IMR-90 (cell line): ENCODE measurements at regions not wholly inside any gene's neighbourhood (a gene's known extent, or its start where the extent isn't known, plus 50 kb on each side); places are given as distances from the start of the nearest gene placed in this dataset.

Experiments
- ATAC-seq: fragments of 200-7000 bp; cut with Tn5 transposase; 2 replicates; pipeline ENCODE4 v1.9.1; 2020; ENCODE audit warnings: low read depth, mild to moderate bottlenecking, moderate library complexity
- BruUV-seq: library from RNA; stranded (reverse); fragments of 400-500 nt; replicated peaks from 2 replicates; lab custom pipeline; 2021; lab: Mats Ljungman, UMichigan
- CTCF ChIA-PET: fragments of 300-600 bp; formaldehyde crosslinking; extraction: SDS; loops from one replicate; lab custom pipeline; 2021; ENCODE audit warnings: antibody characterized with exemption; lab: Yijun Ruan, JAX
- POLR2A ChIA-PET: fragments of 300-600 bp; sonication (Branson Sonifier 250); formaldehyde crosslinking; loops from one replicate; lab custom pipeline; 2022; ENCODE audit warnings: antibody characterized with exemption; ENCODE audit not compliant: unreplicated experiment; lab: Charles Lee
- DNase-seq: peaks from one replicate; pipeline ENCODE4 v3.0.0; 2013
- H2AFZ ChIP-seq: replicated peaks from 2 replicates; pipeline ENCODE3; 2013; ENCODE audit warnings: low read length, mild to moderate bottlenecking; ENCODE audit not compliant: poor library complexity
- H2AK5ac ChIP-seq: 2 replicates; pipeline ENCODE4 v1.6.1; 2013; ENCODE audit warnings: low read depth, low read length, inconsistent platforms
- H2AK9ac ChIP-seq: replicated peaks from 2 replicates; pipeline ENCODE3; 2013; ENCODE audit warnings: mild to moderate bottlenecking, low read depth, low read length, moderate library complexity; ENCODE audit not compliant: poor library complexity
- H2BK120ac ChIP-seq: 2 replicates; pipeline ENCODE4 v1.6.1; 2013; ENCODE audit warnings: low read depth, low read length, inconsistent platforms
- H2BK15ac ChIP-seq: 3 replicates; pipeline ENCODE4 v1.6.1; 2013; ENCODE audit warnings: low read depth, low read length, inconsistent platforms
- H2BK20ac ChIP-seq: 2 replicates; pipeline ENCODE4 v1.6.1; 2013; ENCODE audit warnings: low read depth, mild to moderate bottlenecking, inconsistent platforms, low read length, moderate library complexity
- H2BK5ac ChIP-seq: 2 replicates; pipeline ENCODE4 v1.6.1; 2013; ENCODE audit warnings: mild to moderate bottlenecking, low read depth, low read length, inconsistent platforms; ENCODE audit not compliant: poor library complexity, severe bottlenecking
- H3K14ac ChIP-seq: replicated peaks from 2 replicates; pipeline ENCODE4 v1.6.1; 2013; ENCODE audit warnings: low read depth, low read length, inconsistent platforms
- H3K18ac ChIP-seq: 2 replicates; pipeline ENCODE4 v1.6.1; 2013; ENCODE audit warnings: low read depth, low read length, control low read depth
- H3K23ac ChIP-seq: 2 replicates; pipeline ENCODE4 v1.6.1; 2013; ENCODE audit warnings: low read depth, low read length, inconsistent platforms
- H3K27ac ChIP-seq: 2 replicates; pipeline ENCODE4 v1.5.1; 2013; ENCODE audit warnings: mild to moderate bottlenecking, control low read depth, low read length; ENCODE audit not compliant: insufficient read depth
- H3K27me3 ChIP-seq: 2 replicates; pipeline ENCODE4 v1.6.1; 2013; ENCODE audit warnings: low read length; ENCODE audit not compliant: control insufficient read depth, insufficient read depth
- H3K36me3 ChIP-seq: 2 replicates; pipeline ENCODE4 v1.6.1; 2013; ENCODE audit warnings: low read length, mixed read lengths; ENCODE audit not compliant: control insufficient read depth, insufficient read depth
- H3K4ac ChIP-seq: 2 replicates; pipeline ENCODE4 v1.6.1; 2013; ENCODE audit warnings: low read depth, low read length, inconsistent platforms
- H3K4me1 ChIP-seq: 2 replicates; pipeline ENCODE4 v1.6.1; 2013; ENCODE audit warnings: low read length, mixed read lengths; ENCODE audit not compliant: control insufficient read depth, insufficient read depth
- H3K4me2 ChIP-seq: 2 replicates; pipeline ENCODE4 v1.6.1; 2013; ENCODE audit warnings: low read depth, mild to moderate bottlenecking, control low read depth, low read length, moderate library complexity
- H3K4me3 ChIP-seq: 2 replicates; pipeline ENCODE4 v1.5.1; 2013; ENCODE audit warnings: low read depth, mild to moderate bottlenecking, control low read depth, low read length, moderate library complexity; ENCODE audit not compliant: insufficient read depth
- H3K56ac ChIP-seq: 2 replicates; pipeline ENCODE4 v1.6.1; 2013; ENCODE audit warnings: low read length, inconsistent platforms; ENCODE audit not compliant: insufficient read depth; ENCODE audit errors: extremely low read depth
- H3K79me1 ChIP-seq, 2 experiments: 2 replicates each; pipeline ENCODE4 v1.6.1; 2013; ENCODE audit warnings: low read length in 2 of 2, inconsistent platforms in 1 of 2, low read depth in 1 of 2
- H3K9ac ChIP-seq: 2 replicates; pipeline ENCODE4 v1.6.1; 2013; ENCODE audit warnings: low read depth, low read length, control low read depth
- H3K9me1 ChIP-seq: 2 replicates; pipeline ENCODE4 v1.6.1; 2013; ENCODE audit warnings: low read length, inconsistent platforms; ENCODE audit not compliant: insufficient read depth
- H3K9me3 ChIP-seq: 2 replicates; pipeline ENCODE4 v1.6.1; 2013; ENCODE audit warnings: low read length; ENCODE audit not compliant: control insufficient read depth, insufficient read depth
- H4K20me1 ChIP-seq: 2 replicates; pipeline ENCODE4 v1.6.1; 2013; ENCODE audit warnings: low read length, inconsistent platforms; ENCODE audit not compliant: insufficient read depth
- H4K5ac ChIP-seq: 2 replicates; pipeline ENCODE4 v1.6.1; 2013; ENCODE audit warnings: mild to moderate bottlenecking, low read depth, low read length, control low read depth
- H4K8ac ChIP-seq, 2 experiments: 2 replicates each; pipeline ENCODE4 v1.6.1; 2013; ENCODE audit warnings: low read depth in 2 of 2, low read length in 2 of 2, control low read depth in 1 of 2, inconsistent platforms in 1 of 2
- H4K91ac ChIP-seq: 2 replicates; pipeline ENCODE4 v1.6.1; 2013; ENCODE audit warnings: low read depth, low read length, inconsistent platforms; ENCODE audit not compliant: insufficient read depth
- BHLHE40 ChIP-seq: fragments of 150-350 bp; IDR thresholded peaks from 2 replicates; pipeline ENCODE4 v1.6.1; 2016; ENCODE audit warnings: mild to moderate bottlenecking, low read depth, low read length
- CHD1 ChIP-seq: IDR thresholded peaks from 2 replicates; pipeline ENCODE4 v1.6.1; 2012; ENCODE audit warnings: low read depth, low read length, improper control_type of control experiment
- FOS ChIP-seq: fragments of 150-350 bp; IDR thresholded peaks from 2 replicates; pipeline ENCODE4 v1.6.1; 2016; ENCODE audit warnings: low read depth, low read length
- MAFK ChIP-seq: IDR thresholded peaks from 2 replicates; pipeline ENCODE4 v1.6.1; 2012; ENCODE audit warnings: low read depth, low read length, improper control_type of control experiment
- MXI1 ChIP-seq: IDR thresholded peaks from 2 replicates; pipeline ENCODE4 v1.6.1; 2012; ENCODE audit warnings: low read depth, mild to moderate bottlenecking, low read length, moderate library complexity, borderline replicate concordance
- NFE2L2 ChIP-seq: fragments of 150-350 bp; IDR thresholded peaks from 2 replicates; pipeline ENCODE4 v1.6.1; 2016; ENCODE audit warnings: low read depth, mild to moderate bottlenecking, low read length
- POLR2A ChIP-seq: IDR thresholded peaks from 2 replicates; pipeline ENCODE4 v1.6.1; 2012; ENCODE audit warnings: mild to moderate bottlenecking, low read depth, low read length
- RAD21 ChIP-seq: IDR thresholded peaks from 2 replicates; pipeline ENCODE4 v1.6.1; 2012; ENCODE audit warnings: low read length, improper control_type of control experiment
- dilution Hi-C: fragments of 300-500 bp; cut with HindIII; formaldehyde crosslinking; loops from one replicate; pipeline ENCODE4 v1.14.3; 2018; ENCODE audit warnings: low sequenced_read_pairs; ENCODE audit not compliant: unreplicated experiment
- in situ Hi-C: fragments of 300-500 bp; cut with MboI; formaldehyde crosslinking; loops from 3 replicates; pipeline ENCODE4 v1.14.3; 2019; ENCODE audit warnings: low sequenced_read_pairs, inconsistent platforms, mixed read lengths
- intact Hi-C: fragments of 100-400 bp; cut with micrococcal nuclease; formaldehyde crosslinking; loops from 2 replicates; pipeline ENCODE4 v1.10.0; 2022
- TF ChIP-seq, protein P1 (sequence below): conservative IDR thresholded peaks from 2 replicates; pipeline ENCODE4 v1.5.1; 2012; ENCODE audit warnings: mild to moderate bottlenecking, low read depth, low read length, improper control_type of control experiment

DNA sequence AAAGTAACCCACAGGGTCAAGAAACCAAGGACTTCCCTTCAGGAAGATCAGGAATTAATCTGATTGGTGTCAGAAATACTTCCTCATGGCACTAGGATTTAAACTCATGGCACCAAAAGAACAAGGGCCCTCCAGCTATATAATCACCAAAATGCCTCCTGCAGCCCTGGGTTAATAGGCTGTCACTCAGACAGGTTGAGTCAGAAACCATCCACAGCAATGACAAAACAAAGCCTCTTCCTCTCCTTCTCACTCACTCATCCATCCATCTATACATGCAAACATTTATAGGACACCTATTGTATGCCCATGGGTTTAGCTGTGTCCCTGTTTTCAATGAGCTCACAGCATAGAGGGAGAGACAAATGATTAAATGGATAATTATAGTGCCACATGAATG lies 62.5 kb upstream of the SPOCK1 start:
- H4K20me1 ChIP-seq = no peaks in the 10 kb centered on the region
- TF ChIP-seq FOS (no peak), POLR2A (no peak), BHLHE40 (no peak), NFE2L2 (no peak), RAD21 (no peak), MAFK (no peak), MXI1 (no peak), CHD1 (no peak)
- TF ChIP-seq, protein P1, sequence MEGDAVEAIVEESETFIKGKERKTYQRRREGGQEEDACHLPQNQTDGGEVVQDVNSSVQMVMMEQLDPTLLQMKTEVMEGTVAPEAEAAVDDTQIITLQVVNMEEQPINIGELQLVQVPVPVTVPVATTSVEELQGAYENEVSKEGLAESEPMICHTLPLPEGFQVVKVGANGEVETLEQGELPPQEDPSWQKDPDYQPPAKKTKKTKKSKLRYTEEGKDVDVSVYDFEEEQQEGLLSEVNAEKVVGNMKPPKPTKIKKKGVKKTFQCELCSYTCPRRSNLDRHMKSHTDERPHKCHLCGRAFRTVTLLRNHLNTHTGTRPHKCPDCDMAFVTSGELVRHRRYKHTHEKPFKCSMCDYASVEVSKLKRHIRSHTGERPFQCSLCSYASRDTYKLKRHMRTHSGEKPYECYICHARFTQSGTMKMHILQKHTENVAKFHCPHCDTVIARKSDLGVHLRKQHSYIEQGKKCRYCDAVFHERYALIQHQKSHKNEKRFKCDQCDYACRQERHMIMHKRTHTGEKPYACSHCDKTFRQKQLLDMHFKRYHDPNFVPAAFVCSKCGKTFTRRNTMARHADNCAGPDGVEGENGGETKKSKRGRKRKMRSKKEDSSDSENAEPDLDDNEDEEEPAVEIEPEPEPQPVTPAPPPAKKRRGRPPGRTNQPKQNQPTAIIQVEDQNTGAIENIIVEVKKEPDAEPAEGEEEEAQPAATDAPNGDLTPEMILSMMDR = no peak
- H2BK5ac ChIP-seq = no peak overlapping the region
- H3K18ac ChIP-seq = no peak overlapping the region
- intact Hi-C loops (no loop called here), dilution Hi-C loops (no loop called here), in situ Hi-C loops (no loop called here)
- H3K9ac ChIP-seq = no peak overlapping the region
- BruUV-seq = no TSS peak
- no peak overlapping the region for H2BK120ac ChIP-seq
- H3K9me1 ChIP-seq = no peaks in the 10 kb centered on the region
- H3K23ac ChIP-seq = no peak overlapping the region
- no peak overlapping the region for H3K4me2 ChIP-seq
- no peak overlapping the region for H4K91ac ChIP-seq
- ChIA-PET POLR2A (no interaction called here), CTCF (no interaction called here)
- H4K8ac ChIP-seq = no peak overlapping the region
- H3K4me3 ChIP-seq = no peak overlapping the region
- H2AFZ ChIP-seq = no peak overlapping the region
- H4K5ac ChIP-seq = no peak overlapping the region
- H2BK20ac ChIP-seq = no peak overlapping the region
- H3K79me1 ChIP-seq = no peaks in the 10 kb centered on the region
- H3K27ac ChIP-seq = no peak overlapping the region
- no peak overlapping the region for H2AK9ac ChIP-seq
- ATAC-seq = no peak
- H3K4ac ChIP-seq = no peak overlapping the region
- no peak overlapping the region for H2AK5ac ChIP-seq
- no peaks in the 10 kb centered on the region for H3K27me3 ChIP-seq
- no peak overlapping the region for H3K56ac ChIP-seq
- H2BK15ac ChIP-seq = no peak overlapping the region
- H3K36me3 ChIP-seq = no peaks in the 10 kb centered on the region
- no peak overlapping the region for H3K14ac ChIP-seq
- peaks cover 3% of the 10 kb centered on the region for H3K4me1 ChIP-seq
- no peaks in the 10 kb centered on the region for H3K9me3 ChIP-seq
- DNase-seq = no peak
